ENCODE measurements at regions not wholly inside any gene's neighbourhood (a gene's known extent, or its start where the extent isn't known, plus 50 kb on each side); places are given as distances from the start of the nearest gene placed in this dataset.

- no peak overlapping the region for H3K4me3 ChIP-seq (ENCODE audit: low read depth, poor library complexity, severe bottlenecking)
- intact Hi-C loops (cut with DNase I; ENCODE audit: low total_unique reads): no loop called here
- WGBS, 2 donors: 62 to 74% methylated on average over 5 of the region's 5 CpGs
- TF ChIP-seq CTCF (IDR thresholded peaks at IDR 0.05) (no peak), POLR2A (IDR thresholded peaks at IDR 0.05) (no peak)
- no peak for DNase-seq (ENCODE audit: low spot score in 2 of 2)
Measured at GRCh38 chr2:76194031-76194775, 483.5 kb upstream of the GCFC2 start.

GRCh38 chr2:76193089-76193488 lies 482.4 kb upstream of the GCFC2 start:
- 50 to 58% methylated on average over 3 of the region's 3 CpGs for WGBS, 2 donors
- H3K4me3 ChIP-seq (ENCODE audit: low read depth, poor library complexity, severe bottlenecking): no peak overlapping the region
- intact Hi-C loops (cut with DNase I; ENCODE audit: low total_unique reads): no loop called here
- no peak for TF ChIP-seq POLR2A (IDR thresholded peaks at IDR 0.05)
- TF ChIP-seq CTCF (IDR thresholded peaks at IDR 0.05): no peak
- no peak for DNase-seq (ENCODE audit: low spot score in 2 of 2)

GRCh38 chr2:76188334-76189008 lies 477.8 kb upstream of the GCFC2 start:
- intact Hi-C loops (cut with DNase I; ENCODE audit: low total_unique reads): no loop called here

GRCh38 chr2:76187415-76187814 lies 476.7 kb upstream of the GCFC2 start:
- no peak for DNase-seq (ENCODE audit: low spot score in 2 of 2)
- no peak overlapping the region for H3K4me3 ChIP-seq (ENCODE audit: low read depth, poor library complexity, severe bottlenecking)
- WGBS, 2 donors: 49 to 62% methylated on average over 1 of the region's 1 CpG
- intact Hi-C loops (cut with DNase I; ENCODE audit: low total_unique reads): no loop called here
- no peak for TF ChIP-seq POLR2A (IDR thresholded peaks at IDR 0.05)

More at GRCh38 chr2:76188334-76189008, 477.8 kb upstream of the GCFC2 start:
- no peak for TF ChIP-seq POLR2A (IDR thresholded peaks at IDR 0.05)
- TF ChIP-seq CTCF (IDR thresholded peaks at IDR 0.05): no peak
- no peak for DNase-seq (ENCODE audit: low spot score in 2 of 2)
- 59 to 76% methylated on average over 4 of the region's 4 CpGs for whole genome bisulfite sequencing, 2 donors
- H3K4me3 ChIP-seq (ENCODE audit: low read depth, poor library complexity, severe bottlenecking): no peak overlapping the region

- no peak for DNase-seq (ENCODE audit: low spot score in 2 of 2)
- intact Hi-C loops (cut with DNase I; ENCODE audit: low total_unique reads): no loop called here
- WGBS, 2 donors: 87 to 89% methylated on average over 1 of the region's 1 CpG
- H3K4me3 ChIP-seq (ENCODE audit: low read depth, poor library complexity, severe bottlenecking): no peak overlapping the region
- TF ChIP-seq POLR2A (IDR thresholded peaks at IDR 0.05) (no peak), CTCF (IDR thresholded peaks at IDR 0.05) (no peak)
Measured at GRCh38 chr2:76180676-76181075, 470.0 kb upstream of the GCFC2 start.

- no peak for DNase-seq (ENCODE audit: low spot score in 2 of 2)
- TF ChIP-seq CTCF (IDR thresholded peaks at IDR 0.05): no peak
- no peak for TF ChIP-seq POLR2A (IDR thresholded peaks at IDR 0.05)
- no peak overlapping the region for H3K4me3 ChIP-seq (ENCODE audit: low read depth, poor library complexity, severe bottlenecking)
- 86 to 97% methylated on average over 1 of the region's 1 CpG for WGBS, 2 donors
- intact Hi-C loops (cut with DNase I; ENCODE audit: low total_unique reads): no loop called here
Measured at GRCh38 chr2:76178610-76179009, 467.9 kb upstream of the GCFC2 start.
